ENCODE measurements at regions not wholly inside any gene's neighbourhood (a gene's known extent, or its start where the extent isn't known, plus 50 kb on each side); places are given as distances from the start of the nearest gene placed in this dataset.

- H3K27me3 ChIP-seq (ENCODE audit: control insufficient read depth in 1 of 2, insufficient read depth in 2 of 2, low read length in 2 of 2): no peaks in the 10 kb centered on the region
- no peaks in the 10 kb centered on the region for H3K4me1 ChIP-seq (ENCODE audit: control insufficient read depth in 2 of 2, insufficient read depth in 2 of 2, low read length in 1 of 2)
- H3K4me3 ChIP-seq (ENCODE audit: low read depth in 1 of 2, low read length in 2 of 2): no peak overlapping the region
- no peaks in the 10 kb centered on the region for H3K36me3 ChIP-seq (ENCODE audit: control insufficient read depth in 2 of 2, insufficient read depth in 2 of 2, low read length in 1 of 2)
- peaks cover 0 to 2% of the 10 kb centered on the region in 2 donors for H3K9me3 ChIP-seq (ENCODE audit: control insufficient read depth in 2 of 2, insufficient read depth in 1 of 2, low read depth in 1 of 2, low read length in 1 of 2)
- no peak overlapping the region for H3K27ac ChIP-seq (ENCODE audit: low read depth in 2 of 2, low read length in 1 of 2)
These were observed 434.6 kb upstream of the MON1B start for GRCh38 chr16:76756423-76756822.

GRCh38 chr16:76756951-76757350 is 434.0 kb upstream of the MON1B start:
- no peaks in the 10 kb centered on the region for H3K27me3 ChIP-seq (ENCODE audit: control insufficient read depth in 1 of 2, insufficient read depth in 2 of 2, low read length in 2 of 2)
- no peaks in the 10 kb centered on the region for H3K4me1 ChIP-seq (ENCODE audit: control insufficient read depth in 2 of 2, insufficient read depth in 2 of 2, low read length in 1 of 2)
- H3K27ac ChIP-seq (ENCODE audit: low read depth in 2 of 2, low read length in 1 of 2): no peak overlapping the region
- no peaks in the 10 kb centered on the region for H3K36me3 ChIP-seq (ENCODE audit: control insufficient read depth in 2 of 2, insufficient read depth in 2 of 2, low read length in 1 of 2)
- H3K4me3 ChIP-seq (ENCODE audit: low read depth in 1 of 2, low read length in 2 of 2): no peak overlapping the region
- no peaks in the 10 kb centered on the region for H3K9me3 ChIP-seq (ENCODE audit: control insufficient read depth in 2 of 2, insufficient read depth in 1 of 2, low read depth in 1 of 2, low read length in 1 of 2)

GRCh38 chr16:76766538-76766937 is 424.5 kb upstream of the MON1B start:
- Histone ChIP-seq H3K36me3 (ENCODE audit: control insufficient read depth in 2 of 2, insufficient read depth in 2 of 2, low read length in 1 of 2) (no peaks in the 10 kb centered on the region), H3K27me3 (ENCODE audit: control insufficient read depth in 1 of 2, insufficient read depth in 2 of 2, low read length in 2 of 2) (no peaks in the 10 kb centered on the region), H3K4me1 (ENCODE audit: control insufficient read depth in 2 of 2, insufficient read depth in 2 of 2, low read length in 1 of 2) (no peaks in the 10 kb centered on the region), H3K27ac (ENCODE audit: low read depth in 2 of 2, low read length in 1 of 2) (no peak overlapping the region), H3K9me3 (ENCODE audit: control insufficient read depth in 2 of 2, insufficient read depth in 1 of 2, low read depth in 1 of 2, low read length in 1 of 2) (peaks cover 5 to 9% of the 10 kb centered on the region in 2 donors), H3K4me3 (ENCODE audit: low read depth in 1 of 2, low read length in 2 of 2) (no peak overlapping the region)

GRCh38 chr16:76768316-76768715 is 422.7 kb upstream of the MON1B start:
- 92 to 96% methylated on average over 3 of the region's 3 CpGs for WGBS, 2 donors
- Histone ChIP-seq H3K27me3 (ENCODE audit: control insufficient read depth in 1 of 2, insufficient read depth in 2 of 2, low read length in 2 of 2) (no peaks in the 10 kb centered on the region), H3K4me1 (ENCODE audit: control insufficient read depth in 2 of 2, insufficient read depth in 2 of 2, low read length in 1 of 2) (no peaks in the 10 kb centered on the region), H3K4me3 (ENCODE audit: low read depth in 1 of 2, low read length in 2 of 2) (no peak overlapping the region), H3K27ac (ENCODE audit: low read depth in 2 of 2, low read length in 1 of 2) (no peak overlapping the region), H3K36me3 (ENCODE audit: control insufficient read depth in 2 of 2, insufficient read depth in 2 of 2, low read length in 1 of 2) (no peaks in the 10 kb centered on the region), H3K9me3 (ENCODE audit: control insufficient read depth in 2 of 2, insufficient read depth in 1 of 2, low read depth in 1 of 2, low read length in 1 of 2) (peaks cover 2 to 5% of the 10 kb centered on the region in 2 donors)

- Histone ChIP-seq H3K9me3 (ENCODE audit: control insufficient read depth in 2 of 2, insufficient read depth in 1 of 2, low read depth in 1 of 2, low read length in 1 of 2) (peaks cover 0 to 3% of the 10 kb centered on the region in 2 donors), H3K36me3 (ENCODE audit: control insufficient read depth in 2 of 2, insufficient read depth in 2 of 2, low read length in 1 of 2) (no peaks in the 10 kb centered on the region), H3K27ac (ENCODE audit: low read depth in 2 of 2, low read length in 1 of 2) (no peak overlapping the region), H3K4me1 (ENCODE audit: control insufficient read depth in 2 of 2, insufficient read depth in 2 of 2, low read length in 1 of 2) (no peaks in the 10 kb centered on the region), H3K27me3 (ENCODE audit: control insufficient read depth in 1 of 2, insufficient read depth in 2 of 2, low read length in 2 of 2) (no peaks in the 10 kb centered on the region), H3K4me3 (ENCODE audit: low read depth in 1 of 2, low read length in 2 of 2) (no peak overlapping the region)
- WGBS, 2 donors: 85% methylated on average over 8 of the region's 8 CpGs
These were observed 422.0 kb upstream of the MON1B start for GRCh38 chr16:76768948-76769347.

GRCh38 chr16:76771216-76771615 is 419.8 kb upstream of the MON1B start:
- no peak overlapping the region for H3K27ac ChIP-seq (ENCODE audit: low read depth in 2 of 2, low read length in 1 of 2)
- H3K9me3 ChIP-seq (ENCODE audit: control insufficient read depth in 2 of 2, insufficient read depth in 1 of 2, low read depth in 1 of 2, low read length in 1 of 2): peaks cover 0 to 3% of the 10 kb centered on the region in 2 donors
- no peaks in the 10 kb centered on the region for H3K36me3 ChIP-seq (ENCODE audit: control insufficient read depth in 2 of 2, insufficient read depth in 2 of 2, low read length in 1 of 2)
- WGBS, 2 donors: 52 to 68% methylated on average over 1 of the region's 1 CpG
- H3K4me3 ChIP-seq (ENCODE audit: low read depth in 1 of 2, low read length in 2 of 2): no peak overlapping the region
- H3K4me1 ChIP-seq (ENCODE audit: control insufficient read depth in 2 of 2, insufficient read depth in 2 of 2, low read length in 1 of 2): no peaks in the 10 kb centered on the region
- no peaks in the 10 kb centered on the region for H3K27me3 ChIP-seq (ENCODE audit: control insufficient read depth in 1 of 2, insufficient read depth in 2 of 2, low read length in 2 of 2)

GRCh38 chr16:76777721-76778465 is 413.1 kb upstream of the MON1B start:
- H3K4me1 ChIP-seq (ENCODE audit: control insufficient read depth in 2 of 2, insufficient read depth in 2 of 2, low read length in 1 of 2): no peaks in the 10 kb centered on the region
- H3K27ac ChIP-seq (ENCODE audit: low read depth in 2 of 2, low read length in 1 of 2): no peak overlapping the region
- 53 to 63% methylated on average over 7 of the region's 7 CpGs for WGBS, 2 donors
- no peak overlapping the region for H3K4me3 ChIP-seq (ENCODE audit: low read depth in 1 of 2, low read length in 2 of 2)
- no peaks in the 10 kb centered on the region for H3K9me3 ChIP-seq (ENCODE audit: control insufficient read depth in 2 of 2, insufficient read depth in 1 of 2, low read depth in 1 of 2, low read length in 1 of 2)
- no peaks in the 10 kb centered on the region for H3K36me3 ChIP-seq (ENCODE audit: control insufficient read depth in 2 of 2, insufficient read depth in 2 of 2, low read length in 1 of 2)
- no peaks in the 10 kb centered on the region for H3K27me3 ChIP-seq (ENCODE audit: control insufficient read depth in 1 of 2, insufficient read depth in 2 of 2, low read length in 2 of 2)

GRCh38 chr16:76780556-76780955 is 410.4 kb upstream of the MON1B start:
- no peaks in the 10 kb centered on the region for H3K4me1 ChIP-seq (ENCODE audit: control insufficient read depth in 2 of 2, insufficient read depth in 2 of 2, low read length in 1 of 2)
- H3K4me3 ChIP-seq (ENCODE audit: low read depth in 1 of 2, low read length in 2 of 2): no peak overlapping the region
- no peak overlapping the region for H3K27ac ChIP-seq (ENCODE audit: low read depth in 2 of 2, low read length in 1 of 2)
- no peaks in the 10 kb centered on the region for H3K9me3 ChIP-seq (ENCODE audit: control insufficient read depth in 2 of 2, insufficient read depth in 1 of 2, low read depth in 1 of 2, low read length in 1 of 2)
- no peaks in the 10 kb centered on the region for H3K36me3 ChIP-seq (ENCODE audit: control insufficient read depth in 2 of 2, insufficient read depth in 2 of 2, low read length in 1 of 2)
- no peaks in the 10 kb centered on the region for H3K27me3 ChIP-seq (ENCODE audit: control insufficient read depth in 1 of 2, insufficient read depth in 2 of 2, low read length in 2 of 2)

GRCh38 chr16:76784530-76784929 is 406.5 kb upstream of the MON1B start:
- Histone ChIP-seq H3K9me3 (ENCODE audit: control insufficient read depth in 2 of 2, insufficient read depth in 1 of 2, low read depth in 1 of 2, low read length in 1 of 2) (peaks cover 2 to 3% of the 10 kb centered on the region in 2 donors), H3K27me3 (ENCODE audit: control insufficient read depth in 1 of 2, insufficient read depth in 2 of 2, low read length in 2 of 2) (no peaks in the 10 kb centered on the region), H3K4me3 (ENCODE audit: low read depth in 1 of 2, low read length in 2 of 2) (no peak overlapping the region), H3K27ac (ENCODE audit: low read depth in 2 of 2, low read length in 1 of 2) (no peak overlapping the region), H3K36me3 (ENCODE audit: control insufficient read depth in 2 of 2, insufficient read depth in 2 of 2, low read length in 1 of 2) (no peaks in the 10 kb centered on the region), H3K4me1 (ENCODE audit: control insufficient read depth in 2 of 2, insufficient read depth in 2 of 2, low read length in 1 of 2) (no peaks in the 10 kb centered on the region)
- WGBS, 2 donors: 77 to 79% methylated on average over 5 of the region's 5 CpGs

- Histone ChIP-seq H3K4me1 (ENCODE audit: control insufficient read depth in 2 of 2, insufficient read depth in 2 of 2, low read length in 1 of 2) (no peaks in the 10 kb centered on the region), H3K4me3 (ENCODE audit: low read depth in 1 of 2, low read length in 2 of 2) (no peak overlapping the region), H3K9me3 (ENCODE audit: control insufficient read depth in 2 of 2, insufficient read depth in 1 of 2, low read depth in 1 of 2, low read length in 1 of 2) (peaks cover 2 to 3% of the 10 kb centered on the region in 2 donors), H3K27me3 (ENCODE audit: control insufficient read depth in 1 of 2, insufficient read depth in 2 of 2, low read length in 2 of 2) (no peaks in the 10 kb centered on the region), H3K36me3 (ENCODE audit: control insufficient read depth in 2 of 2, insufficient read depth in 2 of 2, low read length in 1 of 2) (no peaks in the 10 kb centered on the region), H3K27ac (ENCODE audit: low read depth in 2 of 2, low read length in 1 of 2) (no peak overlapping the region)
- WGBS, 2 donors: 65 to 78% methylated on average over 4 of the region's 4 CpGs
These were observed 403.6 kb upstream of the MON1B start for GRCh38 chr16:76787394-76787793.
